ENCODE measurements at regions not wholly inside any gene's neighbourhood (a gene's known extent, or its start where the extent isn't known, plus 50 kb on each side); places are given as distances from the start of the nearest gene placed in this dataset.
"Not testable (repeated sequence)": the region's sequence is repeated elsewhere in the genome, so short reads cannot be mapped to it uniquely, and the experiment has no call there.

DNA sequence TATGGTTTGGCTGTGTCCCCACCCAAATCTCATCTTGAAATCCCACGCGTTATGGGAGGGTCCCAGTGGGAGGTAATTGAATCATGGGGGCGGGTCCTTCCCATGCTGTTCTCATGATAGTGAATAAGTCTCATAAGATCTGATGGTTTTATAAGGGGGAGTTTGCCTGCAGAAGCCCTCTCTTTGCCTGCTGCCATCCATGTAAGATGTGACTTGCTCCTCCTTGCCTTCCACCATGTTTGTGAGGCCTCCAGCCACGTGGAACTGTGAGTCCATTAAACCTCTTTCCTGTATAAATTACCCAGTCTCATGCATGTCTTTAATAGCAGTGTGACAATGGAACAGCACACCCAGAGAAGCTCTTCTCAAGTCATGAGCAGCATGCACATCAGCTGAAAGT is 119.1 kb upstream of the CARD11 start:
- DNase-seq = not testable (repeated sequence)

DNA sequence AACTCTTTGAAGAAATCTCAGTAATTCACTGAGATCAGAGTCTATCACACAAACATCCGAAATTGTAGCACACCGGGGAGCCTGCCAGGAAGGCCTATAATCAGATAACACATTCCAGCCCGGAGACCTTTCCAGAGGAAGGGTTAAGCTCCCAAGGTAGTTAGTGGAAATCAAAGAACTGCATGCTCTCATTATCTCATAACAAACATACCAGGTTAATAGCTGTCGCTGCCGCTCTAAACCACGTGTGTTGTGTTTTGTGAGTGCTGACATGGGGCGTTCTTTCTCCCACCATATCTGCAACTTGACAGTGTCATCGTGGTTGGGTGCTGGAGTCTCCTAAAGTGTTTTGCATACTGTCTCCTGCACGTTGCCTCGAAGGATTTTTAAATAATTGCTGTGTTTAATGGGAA is 120.7 kb upstream of the CARD11 start:
- DNase-seq = no peak

DNA sequence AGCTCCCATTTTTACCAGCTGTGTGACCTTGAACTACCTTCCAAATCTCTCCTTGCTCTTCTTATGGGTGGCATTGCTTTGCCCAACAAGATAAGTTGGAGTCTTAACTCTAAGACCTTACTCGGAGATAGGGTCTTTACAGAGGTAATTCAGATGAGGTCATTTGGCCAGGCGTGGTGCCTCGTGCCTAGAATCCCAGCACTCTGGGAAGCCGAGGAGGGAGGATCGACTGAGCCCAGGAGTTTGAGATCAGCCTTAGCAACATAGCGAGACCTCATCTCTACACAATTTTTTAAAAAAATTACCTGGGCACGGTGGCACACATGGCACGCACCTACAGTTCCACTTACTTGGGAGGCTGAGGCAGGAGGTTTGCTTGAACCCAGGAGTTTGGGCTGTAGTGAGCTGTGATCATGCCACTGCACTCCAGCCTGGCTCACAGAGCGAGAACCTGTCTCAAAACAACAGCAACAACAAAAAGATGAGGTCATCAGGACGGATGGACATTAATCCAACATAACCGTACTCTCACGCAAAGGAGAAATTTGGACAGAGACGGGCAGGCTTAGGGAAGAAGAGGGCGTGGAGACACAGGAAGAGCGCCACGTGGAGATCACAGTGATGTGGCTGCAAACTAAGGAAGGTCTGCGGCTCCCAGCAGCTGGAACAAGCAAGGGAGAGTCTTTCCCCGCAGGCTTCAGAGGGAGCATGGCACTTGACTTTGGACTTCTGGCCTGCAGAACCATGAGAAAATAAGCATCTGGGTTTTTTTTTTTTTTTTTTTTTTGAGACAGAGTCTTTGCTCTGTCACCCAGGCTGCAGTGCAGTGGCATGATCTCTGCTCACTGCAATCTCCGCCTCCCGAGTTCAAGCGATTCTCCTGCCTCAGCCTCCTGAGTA is 122.3 kb upstream of the CARD11 start:
- DNase-seq = no peak

DNA sequence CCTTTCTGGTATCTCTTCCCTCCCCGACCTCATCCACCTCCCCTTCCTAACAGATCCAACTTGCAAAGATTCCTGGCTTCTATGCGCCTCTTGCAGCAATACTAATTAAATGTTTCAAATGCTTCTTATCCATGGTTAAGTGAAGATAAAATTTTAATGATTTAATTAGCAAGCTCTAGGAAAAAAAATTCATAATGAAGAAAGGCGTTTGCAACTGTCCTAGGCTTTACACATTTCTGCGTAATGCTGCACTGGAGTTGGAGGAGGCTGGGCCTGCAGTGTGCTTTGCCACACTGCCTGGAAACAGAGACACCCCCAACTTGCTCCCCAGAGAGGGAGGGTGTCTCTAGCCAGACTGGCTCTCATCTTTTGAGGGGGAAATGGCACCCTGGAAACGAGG is 123.9 kb upstream of the CARD11 start:
- DNase-seq = no peak

DNA sequence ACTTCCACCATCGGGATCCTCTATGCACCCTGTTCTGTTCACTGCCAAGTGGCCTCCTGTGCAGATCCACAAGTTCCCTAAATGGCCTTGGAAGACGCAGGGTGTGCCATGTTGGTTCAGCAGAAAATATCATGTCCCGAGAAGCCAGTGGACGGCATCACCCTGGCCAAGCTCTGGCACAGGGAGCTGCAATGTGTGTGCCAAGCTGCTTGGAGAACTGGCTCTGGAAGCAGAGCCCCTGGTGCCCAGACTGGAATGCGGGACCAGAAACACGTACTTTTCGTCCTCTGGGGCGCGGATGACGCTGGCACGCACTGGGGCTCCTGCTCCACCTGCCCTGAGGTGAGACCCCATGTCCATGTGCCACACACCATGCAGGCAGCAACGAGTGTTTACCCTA is 124.7 kb upstream of the CARD11 start:
- DNase-seq = no peak

DNA sequence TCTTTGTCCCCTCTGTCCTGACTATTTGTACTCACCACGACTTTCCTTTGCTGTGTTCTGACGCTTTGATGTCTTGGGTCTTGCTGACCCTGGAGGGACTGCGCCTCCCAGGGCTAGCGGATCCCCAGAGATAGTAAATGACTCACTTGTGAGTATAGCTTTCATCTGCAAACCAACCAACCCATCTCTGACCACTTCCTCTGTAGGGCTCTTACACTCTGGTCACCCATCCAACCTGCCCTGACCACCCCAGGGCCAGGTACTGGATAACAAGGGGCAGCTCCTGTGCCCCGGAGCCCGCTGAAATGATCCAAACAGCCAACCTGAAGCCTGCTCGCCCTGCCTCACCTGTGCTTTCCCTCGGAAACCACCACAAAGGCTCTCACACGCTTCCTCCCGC is 125.2 kb upstream of the CARD11 start:
- DNase-seq = no peak

DNA sequence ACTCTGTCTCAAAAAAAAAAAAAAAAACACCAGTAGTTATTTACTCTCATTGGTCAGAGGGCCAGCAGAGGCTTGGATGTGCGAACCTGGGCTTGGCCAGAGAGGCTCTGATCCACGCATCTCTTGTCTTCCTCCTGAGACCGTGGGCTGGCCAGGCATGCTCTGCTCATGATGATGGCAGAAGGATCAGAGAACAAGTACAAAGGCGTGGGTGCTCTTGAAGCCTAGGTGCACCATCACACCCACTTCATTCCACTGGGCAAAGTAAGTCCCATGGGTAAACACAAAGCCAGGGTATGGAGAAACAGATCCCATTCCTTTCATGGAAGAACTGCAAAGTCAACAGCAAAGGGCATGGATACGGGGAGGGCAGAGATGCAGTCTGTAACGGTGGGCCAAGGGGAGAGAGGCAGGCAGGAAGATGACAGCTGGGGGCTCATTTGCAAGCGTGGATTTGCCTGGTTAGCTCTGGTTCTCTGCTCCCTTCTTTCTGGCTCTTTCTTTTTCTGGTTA is 128.2 kb upstream of the SDK1 start:
- DNase-seq = no peak

DNA sequence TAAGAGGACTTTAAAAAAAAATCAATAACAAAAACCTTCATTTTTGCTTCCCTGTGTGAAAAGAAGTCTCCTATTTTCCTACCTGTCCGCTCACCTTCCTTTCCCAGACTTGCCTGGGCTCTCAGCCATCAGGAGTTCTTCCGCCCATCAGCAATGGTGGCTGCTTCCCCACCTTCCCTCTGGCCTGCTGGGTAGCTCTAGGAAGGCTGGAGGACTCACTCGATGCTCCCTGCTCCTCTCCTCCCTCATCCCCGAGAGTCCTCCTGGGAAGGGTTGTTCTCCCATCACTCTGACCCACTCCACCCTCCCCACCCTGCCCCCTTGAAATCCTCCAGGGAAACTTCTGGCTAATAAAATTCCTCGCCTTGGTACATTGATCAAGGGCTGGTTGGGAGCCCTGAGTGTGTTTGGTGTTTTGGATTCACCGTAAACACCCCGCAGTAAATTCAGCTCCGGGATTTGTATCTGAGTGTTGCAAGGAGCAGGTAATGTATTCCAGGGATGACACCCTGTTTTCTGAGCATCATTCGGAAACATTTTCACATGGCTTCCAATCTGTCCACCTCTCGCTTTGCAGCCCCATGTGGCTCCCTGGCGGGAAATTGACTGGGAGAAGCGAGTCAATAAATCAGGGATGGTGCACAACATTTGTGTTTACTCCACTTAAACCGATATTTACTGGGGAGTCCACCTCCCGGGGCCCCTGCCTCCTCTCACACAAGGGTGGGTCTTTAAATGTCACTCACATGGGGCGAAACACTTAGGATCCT is 126.4 kb upstream of the SDK1 start:
- DNase-seq = no peak

DNA sequence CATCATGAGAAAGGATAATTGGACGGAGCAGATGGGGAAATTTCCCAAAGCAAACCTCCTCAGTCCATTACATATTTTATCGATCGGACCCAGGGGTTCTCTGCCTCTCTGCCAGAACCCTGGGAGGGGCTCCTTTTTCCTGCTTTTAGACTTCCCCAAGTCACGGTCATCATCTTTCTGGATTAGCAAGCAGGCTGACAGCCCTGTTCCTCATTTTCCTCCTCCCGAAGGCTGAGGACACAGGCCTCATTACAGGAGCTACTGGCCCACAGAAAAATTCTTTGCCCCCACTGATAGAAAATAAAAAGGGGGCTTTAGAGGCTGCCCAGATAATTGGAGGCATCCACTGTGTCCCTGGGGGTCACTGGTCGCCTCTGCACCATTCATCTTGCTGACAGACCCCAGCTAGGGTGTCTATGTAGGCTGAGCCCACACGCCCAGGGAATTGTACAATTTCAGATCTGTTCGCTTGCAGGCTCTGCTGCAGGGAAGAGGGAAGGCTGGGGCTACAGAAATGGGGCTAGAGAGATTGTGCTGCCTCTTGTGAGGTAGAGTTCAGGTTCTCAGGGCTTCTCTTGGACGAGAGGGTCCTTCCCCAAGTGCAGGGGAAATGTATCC is 125.7 kb upstream of the SDK1 start:
- DNase-seq = no peak

DNA sequence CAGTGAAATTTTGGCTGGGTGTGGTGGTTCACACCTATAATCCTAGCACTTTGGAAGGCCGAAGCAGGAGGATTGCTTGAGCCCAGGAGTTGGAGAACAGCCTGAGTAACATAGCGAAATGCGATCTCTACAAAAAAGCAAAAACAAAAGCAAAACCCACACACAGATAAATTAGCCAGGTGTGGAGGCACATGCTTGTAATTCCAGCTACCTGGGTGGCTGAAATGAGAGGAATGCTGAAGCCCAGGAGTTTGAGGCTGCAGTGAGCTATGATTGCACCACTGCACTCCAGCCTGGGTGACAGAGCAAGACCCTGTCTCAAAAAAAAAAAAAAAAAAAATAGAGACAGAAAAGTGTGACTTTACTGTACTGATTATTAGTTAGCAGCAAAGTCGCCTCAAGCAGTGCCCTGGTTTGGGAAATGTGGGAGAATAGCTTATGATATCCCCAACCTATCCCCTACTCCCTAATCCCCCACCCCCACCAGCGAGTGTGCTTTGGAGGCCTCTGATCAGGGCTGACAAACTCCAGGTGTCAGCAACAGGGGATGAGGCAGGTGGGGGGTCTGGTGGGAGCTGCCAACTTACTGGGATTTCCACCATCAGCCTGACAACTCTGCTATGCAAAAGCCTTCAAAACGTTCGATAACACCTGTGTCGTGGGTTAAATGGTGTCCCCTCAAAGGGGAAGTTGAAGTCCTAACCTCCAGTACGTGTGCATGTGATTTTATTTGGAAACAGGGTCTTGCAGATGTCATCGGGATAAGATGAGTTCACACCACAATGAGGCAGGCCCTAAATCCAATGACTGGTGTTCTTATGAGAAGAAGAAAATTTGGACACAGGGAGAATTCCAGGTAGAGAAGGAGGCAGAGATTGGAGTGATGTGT is 124.7 kb upstream of the SDK1 start:
- DNase-seq = no peak

DNA sequence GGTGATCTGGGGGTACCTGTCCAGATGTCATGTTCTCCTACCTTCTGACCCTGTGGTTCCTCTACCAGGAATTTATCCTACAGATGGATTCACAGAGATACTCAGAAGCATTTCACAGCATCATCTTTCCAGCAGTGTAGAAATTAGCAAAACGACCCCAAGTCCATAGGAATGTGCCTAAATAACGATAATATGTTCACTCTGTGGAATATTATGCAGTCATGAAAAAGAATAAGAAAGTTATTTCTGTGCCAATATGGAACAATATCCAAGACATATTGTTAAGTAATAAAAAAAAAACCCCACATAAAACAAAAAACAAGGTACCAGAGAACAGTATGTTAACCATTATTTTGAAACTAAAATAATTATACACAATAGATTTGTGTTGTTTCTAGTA is 123.8 kb upstream of the SDK1 start:
- DNase-seq = no peak

DNA sequence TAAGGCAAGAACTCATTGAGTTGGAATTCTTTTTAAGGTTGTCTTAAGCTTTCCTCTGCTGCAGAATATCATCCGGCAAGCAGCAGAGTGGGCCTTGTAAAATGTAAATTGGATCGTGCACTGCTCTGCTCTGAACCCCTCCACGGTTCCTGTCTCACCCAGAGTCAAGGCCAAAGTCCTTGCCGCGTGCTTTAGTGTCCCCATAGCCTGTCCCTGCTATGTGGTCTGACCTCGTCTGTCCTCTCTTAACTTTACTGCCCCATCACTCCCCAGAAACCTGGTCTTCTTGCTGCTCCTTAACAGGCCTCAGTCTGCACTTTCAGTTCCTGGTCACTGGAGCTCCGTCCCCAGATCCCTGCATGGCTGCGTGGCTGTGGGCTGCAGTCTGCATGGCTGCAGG is 121.6 kb upstream of the SDK1 start:
- DNase-seq = no peak

DNA sequence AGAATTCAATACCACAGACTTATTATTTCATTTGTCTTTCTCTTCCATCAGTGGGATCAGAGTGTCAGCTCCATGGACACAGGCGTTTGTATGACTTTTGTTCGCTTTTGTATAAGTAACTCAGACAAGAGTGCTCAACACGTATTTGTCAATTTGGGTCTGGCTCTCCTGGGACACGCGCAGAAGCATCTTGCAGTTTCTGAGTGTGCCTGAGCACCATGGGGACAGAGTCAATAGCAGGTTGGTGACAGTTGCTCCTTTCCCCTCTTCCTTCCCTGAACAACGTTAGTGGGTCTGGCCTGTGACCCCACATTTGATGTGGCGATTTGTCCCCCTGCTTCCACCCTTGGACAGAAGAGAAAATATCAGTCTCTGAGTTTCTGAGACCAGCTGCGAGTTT is 120.4 kb upstream of the SDK1 start:
- DNase-seq = no peak

DNA sequence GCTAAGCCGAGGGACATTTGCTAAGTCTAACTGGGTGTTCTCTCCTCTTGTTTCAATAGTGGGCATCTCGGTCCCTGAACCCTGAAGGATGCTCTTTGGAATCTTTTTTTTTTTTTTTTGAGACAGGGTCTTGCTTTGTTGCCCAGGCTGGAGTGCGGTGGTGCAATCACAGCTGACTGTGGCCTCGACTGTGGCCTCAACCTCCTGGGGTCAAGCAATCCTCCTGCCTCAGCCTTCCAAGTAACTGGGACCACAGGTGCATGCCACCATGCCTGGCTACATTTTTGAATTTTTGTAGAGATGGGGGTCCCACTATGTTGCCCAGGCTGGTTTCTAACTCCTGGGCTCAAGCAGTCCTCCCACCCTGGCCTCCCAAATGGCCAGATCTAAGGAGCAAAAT is 119.0 kb upstream of the SDK1 start:
- DNase-seq = not testable (repeated sequence)

DNA sequence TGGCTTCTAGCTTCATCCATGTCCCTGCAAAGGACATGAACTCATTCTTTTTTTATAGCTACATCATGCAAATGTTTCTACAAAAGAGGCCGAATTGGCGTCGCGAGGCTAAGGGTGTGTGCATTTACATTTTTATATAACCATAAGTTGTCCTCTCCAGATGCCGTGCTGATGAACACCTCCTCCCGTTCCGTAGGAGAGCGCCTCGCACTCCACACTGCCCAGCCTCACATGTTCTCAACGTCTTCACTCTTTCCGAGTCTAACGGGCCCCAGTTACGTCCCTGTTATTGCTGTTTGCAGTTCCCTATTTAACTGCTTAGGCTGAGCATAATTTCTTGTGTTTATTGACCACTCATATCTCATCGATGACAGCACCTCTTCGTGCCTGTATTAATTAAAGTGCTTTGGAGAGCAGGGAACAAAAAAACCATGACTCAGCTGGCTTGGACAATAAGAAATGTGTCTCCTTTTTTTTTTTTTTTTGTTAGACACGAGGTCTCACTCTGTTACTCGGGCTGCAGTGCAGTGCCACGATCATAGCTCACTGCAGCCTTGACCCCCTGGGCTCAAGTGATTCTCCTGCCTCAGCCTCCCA is 113.5 kb upstream of the SDK1 start:
- DNase-seq = no peak

DNA sequence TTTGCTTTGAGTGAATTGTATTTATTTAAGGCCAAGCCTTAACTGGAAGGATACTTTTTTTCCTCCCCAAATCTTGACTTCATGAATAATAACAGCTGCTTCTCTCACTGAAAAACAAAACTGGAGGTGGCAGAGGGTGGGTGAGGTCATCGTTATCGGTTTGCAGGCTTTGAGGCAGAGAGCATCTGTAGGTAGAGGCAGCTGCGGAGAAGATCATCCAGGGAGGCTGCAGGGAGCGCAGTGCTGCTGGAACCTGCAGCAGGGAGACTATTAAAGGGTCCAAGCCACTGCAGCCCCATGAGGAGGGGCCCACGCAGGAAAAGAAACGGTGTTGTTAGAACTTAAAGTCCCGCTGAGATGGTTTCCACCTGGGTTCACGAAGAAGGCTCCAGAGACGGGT is 112.1 kb upstream of the SDK1 start:
- no peak for DNase-seq

DNA sequence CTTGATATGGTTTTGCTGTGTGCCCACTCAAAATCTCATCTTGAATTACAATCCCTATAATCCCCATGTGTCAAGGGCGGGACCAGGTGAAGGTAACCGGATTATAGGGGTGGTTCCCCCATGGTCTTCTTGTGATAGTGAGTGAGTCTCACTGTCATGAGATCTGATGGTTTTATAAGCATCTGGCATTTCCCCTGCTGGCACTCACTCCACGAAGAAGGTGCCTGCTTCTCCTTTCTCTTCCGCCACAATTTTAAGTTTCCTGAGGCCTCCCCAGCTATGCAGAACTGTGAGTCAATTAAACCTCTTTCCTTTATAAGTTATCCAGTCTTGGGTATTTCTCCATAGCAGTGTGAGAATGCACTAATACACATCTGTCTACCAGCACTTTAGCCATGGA is 109.5 kb upstream of the SDK1 start:
- no peak for DNase-seq

DNA sequence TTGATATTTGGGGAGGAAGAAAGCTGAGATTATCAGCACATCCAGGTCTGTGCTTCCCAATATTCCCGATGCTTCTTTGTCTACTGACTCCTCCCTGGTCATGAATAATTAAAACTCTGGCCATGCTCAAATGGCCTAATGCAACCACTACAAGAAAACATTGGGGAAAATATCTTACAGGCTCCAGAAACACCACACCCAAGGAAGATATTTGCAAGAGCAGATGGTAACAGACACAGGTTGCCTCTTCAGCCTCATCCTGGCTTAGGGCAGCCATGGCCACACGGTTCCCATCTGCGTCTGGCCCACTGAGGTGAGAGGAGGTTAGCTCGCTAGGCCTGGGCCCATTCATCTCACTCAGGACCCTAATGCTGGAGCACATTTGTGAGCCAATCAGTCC is 108.4 kb upstream of the SDK1 start:
- DNase-seq = no peak

DNA sequence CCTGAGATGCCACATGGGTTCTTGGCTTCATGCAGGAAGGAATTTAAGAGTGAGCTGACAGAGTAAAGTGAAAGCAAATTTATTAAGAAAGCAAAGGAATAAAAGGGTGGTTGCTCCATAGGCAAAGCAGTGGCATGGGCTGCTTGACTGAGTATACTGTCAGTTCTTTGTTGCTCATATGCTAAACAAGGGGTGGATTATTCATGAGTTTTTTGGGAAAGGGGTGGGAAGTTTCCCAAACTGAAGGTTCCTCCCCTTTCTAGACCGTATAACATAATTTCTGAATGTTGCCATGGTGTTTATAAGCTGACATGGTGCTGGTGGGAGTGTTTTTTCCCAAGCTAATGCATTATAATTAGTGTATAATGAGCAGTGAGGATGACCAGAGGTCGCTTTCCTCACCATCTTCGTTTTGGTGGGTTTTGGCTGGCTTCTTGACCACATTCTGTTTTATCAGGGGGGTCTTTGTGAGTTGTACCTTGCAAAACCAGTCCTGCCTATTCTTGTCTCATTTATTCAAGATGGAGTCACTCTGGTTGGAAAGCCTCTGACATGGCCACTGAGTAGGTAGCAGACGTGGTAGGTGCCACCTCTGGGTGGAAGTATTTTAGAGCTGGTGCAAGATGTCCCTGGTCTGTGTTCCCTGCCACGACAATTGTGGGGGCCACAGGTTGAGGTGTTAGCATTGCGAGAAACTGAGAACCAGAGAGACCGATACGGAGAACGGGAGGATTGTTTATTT is 107.5 kb upstream of the SDK1 start:
- DNase-seq = no peak

DNA sequence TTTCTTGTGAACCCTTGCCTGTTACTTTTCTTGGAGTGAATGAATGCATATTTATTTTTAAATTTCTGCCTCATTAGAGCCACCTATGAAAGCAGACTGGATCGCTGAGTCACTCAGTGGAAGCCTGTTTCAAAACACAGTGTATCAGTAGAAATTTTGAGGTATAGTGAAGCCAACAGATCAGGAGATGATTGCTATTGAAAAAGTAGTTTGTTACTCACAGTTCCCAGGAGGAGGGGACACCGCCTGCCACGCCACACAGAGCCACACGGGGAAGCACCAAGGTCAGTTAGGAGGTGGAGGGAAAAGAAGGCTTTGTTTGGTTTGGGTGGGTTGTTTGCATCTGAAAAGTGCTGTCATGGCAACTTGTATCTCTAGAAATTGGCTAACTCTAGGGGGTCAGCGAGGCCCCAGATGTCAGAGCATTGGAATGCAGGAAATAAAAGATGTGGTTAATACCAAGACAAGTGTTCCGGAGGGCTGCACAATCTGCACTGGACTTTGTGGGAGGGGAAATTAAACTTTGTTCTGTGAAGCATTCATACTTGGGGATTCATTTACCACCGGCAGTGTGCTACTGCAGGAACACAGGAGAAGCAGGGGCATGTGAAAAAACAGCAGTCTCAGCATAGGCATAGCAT is 106.4 kb upstream of the SDK1 start:
- DNase-seq = no peak

DNA sequence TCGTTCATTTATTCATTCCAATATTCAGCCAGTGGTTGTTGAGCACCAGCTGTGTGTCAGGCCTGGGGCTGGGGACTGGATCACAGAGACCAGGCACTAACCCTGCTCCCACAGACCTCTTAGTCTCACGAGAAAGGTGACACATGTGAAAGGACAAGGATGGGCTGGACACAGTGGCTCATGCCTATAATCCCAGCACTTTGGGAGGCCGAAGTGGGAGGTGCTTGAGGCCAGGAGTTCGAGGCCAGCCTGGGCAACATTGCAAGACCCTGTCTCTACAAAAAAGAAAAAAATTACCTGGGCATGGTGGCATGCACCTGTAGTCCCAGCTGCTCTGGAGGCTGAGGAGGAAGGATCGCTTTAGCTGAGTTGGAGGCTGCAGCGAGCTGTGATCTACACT is 105.9 kb upstream of the SDK1 start:
- DNase-seq = no peak

Measured in T-helper 2 cell (primary cell).